Fibroblast of lung (primary cell): ENCODE measurements at regions not wholly inside any gene's neighbourhood (a gene's known extent, or its start where the extent isn't known, plus 50 kb on each side); places are given as distances from the start of the nearest gene placed in this dataset.

Experiments
- DNase-seq, 2 donors: peaks; one replicate each; pipeline versions ENCODE4 v3.0.0 to v3.0.0-alpha.2; 2010; ENCODE audit warnings: low read depth in 2 of 2
- H2AFZ ChIP-seq: 2 replicates; pipeline ENCODE4 v1.5.1; 2012; ENCODE audit warnings: low read length, control low read depth, inconsistent platforms
- H3K27ac ChIP-seq: 2 replicates; pipeline ENCODE4 v1.5.1; 2011; ENCODE audit warnings: low read length, control low read depth; ENCODE audit not compliant: insufficient read depth
- H3K27me3 ChIP-seq: 2 replicates; pipeline ENCODE4 v1.5.1; 2011; ENCODE audit warnings: mild to moderate bottlenecking, low read length; ENCODE audit not compliant: control insufficient read depth, insufficient read depth
- H3K36me3 ChIP-seq: 2 replicates; pipeline ENCODE4 v1.5.1; 2011; ENCODE audit warnings: low read length; ENCODE audit not compliant: control insufficient read depth, insufficient read depth
- H3K4me1 ChIP-seq: 2 replicates; pipeline ENCODE4 v1.5.1; 2011; ENCODE audit warnings: low read length; ENCODE audit not compliant: control insufficient read depth, insufficient read depth; ENCODE audit errors: extremely low read depth
- H3K4me2 ChIP-seq: 2 replicates; pipeline ENCODE4 v1.5.1; 2011; ENCODE audit warnings: low read length, control low read depth; ENCODE audit not compliant: insufficient read depth; ENCODE audit errors: extremely low read depth
- H3K4me3 ChIP-seq, 4 experiments: fragments of 200-600 bp in 1 of 4; sonication (generic) in 1 of 4; replicated peaks in 1 of 4; 2 replicates each; pipeline ENCODE4 v1.5.1; 2011 to 2016; ENCODE audit warnings: low read length in 4 of 4, low read depth in 3 of 4, mild to moderate bottlenecking in 3 of 4, control low read depth in 2 of 4, inconsistent platforms in 1 of 4, mixed read lengths in 1 of 4; ENCODE audit not compliant: insufficient read depth in 1 of 4; ENCODE audit errors: control extremely low read depth in 1 of 4
- H3K79me2 ChIP-seq: 2 replicates; pipeline ENCODE4 v1.5.1; 2012; ENCODE audit warnings: mild to moderate bottlenecking, low read length, inconsistent platforms; ENCODE audit not compliant: control insufficient read depth, insufficient read depth
- H3K9ac ChIP-seq: 2 replicates; pipeline ENCODE4 v1.5.1; 2011; ENCODE audit warnings: mild to moderate bottlenecking, low read length, control low read depth; ENCODE audit not compliant: insufficient read depth
- H3K9me3 ChIP-seq: 2 replicates; pipeline ENCODE4 v1.5.1; 2012; ENCODE audit warnings: low read depth, low read length; ENCODE audit not compliant: control insufficient read depth, insufficient read depth
- H4K20me1 ChIP-seq: 2 replicates; pipeline ENCODE4 v1.5.1; 2011; ENCODE audit warnings: low read length; ENCODE audit not compliant: control insufficient read depth, insufficient read depth; ENCODE audit errors: extremely low read depth
- EZH2 ChIP-seq: IDR thresholded peaks from 2 replicates; pipeline ENCODE4 v1.5.1; 2012; ENCODE audit warnings: low read length, control low read depth, mild to moderate bottlenecking; ENCODE audit errors: missing control alignments
- TF ChIP-seq, protein P1 (sequence below), 2 donors: IDR thresholded peaks in 1 of 2; conservative IDR thresholded peaks in 1 of 2; 1 replicate in 1 of 2; 2 replicates in 1 of 2; pipeline ENCODE4 v1.5.1; 2011 to 2012; ENCODE audit warnings: low read length in 2 of 2, control low read depth in 1 of 2, inconsistent platforms in 1 of 2, low read depth in 1 of 2, mild to moderate bottlenecking in 1 of 2

DNA sequence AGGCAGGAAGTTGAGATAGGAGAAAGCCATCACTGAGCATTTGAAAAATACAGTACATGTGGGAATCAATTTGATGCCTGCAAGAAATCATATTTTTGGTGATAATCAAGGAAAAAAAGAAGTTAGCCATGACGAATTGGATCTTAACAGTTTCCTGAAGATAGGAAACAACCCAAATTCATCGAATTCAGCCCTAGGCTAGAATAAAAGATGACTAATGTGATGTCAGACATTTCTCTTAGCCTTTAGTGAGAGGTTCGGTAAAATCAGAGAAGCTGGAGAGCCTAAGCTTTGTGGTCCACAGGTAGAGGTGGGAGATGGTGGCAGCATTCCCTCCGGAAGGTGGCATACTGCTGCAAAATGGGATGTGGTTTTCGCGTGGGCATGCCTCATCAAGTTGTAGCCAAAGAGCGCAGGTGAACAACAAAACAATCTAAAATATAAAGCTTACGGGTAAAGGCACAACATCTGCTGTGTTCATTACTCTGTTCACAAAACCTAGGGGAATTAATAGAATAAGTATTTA is 144.1 kb upstream of the ALCAM start:
- Histone ChIP-seq H3K27ac (no peak overlapping the region), H3K4me3 (no peak overlapping the region), H3K4me1 (no peaks in the 10 kb centered on the region), H3K79me2 (no peaks in the 10 kb centered on the region), H3K9me3 (no peaks in the 10 kb centered on the region), H2AFZ (no peak overlapping the region), H3K27me3 (no peaks in the 10 kb centered on the region), H3K9ac (no peak overlapping the region), H4K20me1 (no peaks in the 10 kb centered on the region), H3K36me3 (no peaks in the 10 kb centered on the region), H3K4me2 (no peak overlapping the region)
- TF ChIP-seq, protein P1, sequence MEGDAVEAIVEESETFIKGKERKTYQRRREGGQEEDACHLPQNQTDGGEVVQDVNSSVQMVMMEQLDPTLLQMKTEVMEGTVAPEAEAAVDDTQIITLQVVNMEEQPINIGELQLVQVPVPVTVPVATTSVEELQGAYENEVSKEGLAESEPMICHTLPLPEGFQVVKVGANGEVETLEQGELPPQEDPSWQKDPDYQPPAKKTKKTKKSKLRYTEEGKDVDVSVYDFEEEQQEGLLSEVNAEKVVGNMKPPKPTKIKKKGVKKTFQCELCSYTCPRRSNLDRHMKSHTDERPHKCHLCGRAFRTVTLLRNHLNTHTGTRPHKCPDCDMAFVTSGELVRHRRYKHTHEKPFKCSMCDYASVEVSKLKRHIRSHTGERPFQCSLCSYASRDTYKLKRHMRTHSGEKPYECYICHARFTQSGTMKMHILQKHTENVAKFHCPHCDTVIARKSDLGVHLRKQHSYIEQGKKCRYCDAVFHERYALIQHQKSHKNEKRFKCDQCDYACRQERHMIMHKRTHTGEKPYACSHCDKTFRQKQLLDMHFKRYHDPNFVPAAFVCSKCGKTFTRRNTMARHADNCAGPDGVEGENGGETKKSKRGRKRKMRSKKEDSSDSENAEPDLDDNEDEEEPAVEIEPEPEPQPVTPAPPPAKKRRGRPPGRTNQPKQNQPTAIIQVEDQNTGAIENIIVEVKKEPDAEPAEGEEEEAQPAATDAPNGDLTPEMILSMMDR (conservative IDR thresholded peaks at IDR 0.05 in 1 of 2, IDR thresholded peaks at IDR 0.05 in 1 of 2; ENCODE audit: low read depth in 1 of 2, low read length in 2 of 2), result no peak
- no peak for TF ChIP-seq EZH2
- DNase-seq, result no peak

DNA sequence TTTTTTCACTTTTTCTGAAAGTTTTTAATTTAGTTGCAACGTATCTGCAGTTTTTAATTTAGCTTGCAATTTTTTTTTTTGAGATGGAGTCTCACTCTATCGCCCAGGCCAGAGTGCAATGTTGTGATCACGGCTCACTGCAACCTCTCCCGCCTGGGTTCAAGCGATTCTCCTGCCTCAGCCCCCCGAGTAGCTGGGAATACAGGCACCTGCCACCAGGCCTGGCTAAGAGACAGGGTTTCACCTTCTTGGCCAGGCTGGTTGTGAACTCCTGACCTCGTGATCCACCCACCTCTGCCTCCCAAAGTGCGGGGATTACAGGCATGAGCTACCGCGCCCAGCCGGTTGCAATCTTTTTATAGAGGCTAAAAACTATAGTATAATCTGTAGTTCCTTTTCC is 142.9 kb upstream of the ALCAM start:
- H3K4me3 ChIP-seq, result no peak overlapping the region
- TF ChIP-seq, protein P1 (conservative IDR thresholded peaks at IDR 0.05 in 1 of 2, IDR thresholded peaks at IDR 0.05 in 1 of 2; ENCODE audit: low read depth in 1 of 2, low read length in 2 of 2), result no peak
- TF ChIP-seq EZH2, result no peak

DNA sequence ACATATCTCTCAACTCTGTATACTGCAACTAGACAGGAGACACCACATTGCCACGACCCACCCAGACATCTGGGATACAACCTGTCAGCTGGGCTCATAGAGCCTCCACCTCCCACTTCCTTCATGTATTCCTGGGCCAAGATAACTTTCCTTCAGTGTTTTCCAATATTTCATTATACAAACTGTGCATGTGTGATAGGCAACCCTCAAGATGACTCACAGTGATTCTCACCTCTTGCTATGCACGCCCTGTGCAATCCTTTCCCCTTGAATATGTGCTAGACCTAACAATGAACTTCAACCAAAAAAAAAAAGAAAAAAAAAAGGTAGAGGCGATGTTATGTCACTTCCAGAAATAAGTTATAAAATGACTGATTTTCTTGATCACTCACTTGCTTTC is 138.0 kb upstream of the ALCAM start:
- Histone ChIP-seq H3K79me2 (no peaks in the 10 kb centered on the region), H4K20me1 (no peaks in the 10 kb centered on the region), H3K4me3 (no peak overlapping the region), H3K9ac (no peak overlapping the region), H2AFZ (no peak overlapping the region), H3K27ac (no peak overlapping the region), H3K36me3 (no peaks in the 10 kb centered on the region), H3K4me2 (no peak overlapping the region), H3K9me3 (no peaks in the 10 kb centered on the region), H3K27me3 (no peaks in the 10 kb centered on the region), H3K4me1 (no peaks in the 10 kb centered on the region)
- peak in 1 of 2 donors; percentile 12 for DNase-seq
- TF ChIP-seq EZH2, result no peak
- TF ChIP-seq, protein P1 (conservative IDR thresholded peaks at IDR 0.05 in 1 of 2, IDR thresholded peaks at IDR 0.05 in 1 of 2; ENCODE audit: low read depth in 1 of 2, low read length in 2 of 2), result no peak

More for the DNA sequence above, 142.9 kb upstream of the ALCAM start:
- Histone ChIP-seq H3K36me3 (no peaks in the 10 kb centered on the region), H3K4me2 (no peak overlapping the region), H4K20me1 (no peaks in the 10 kb centered on the region), H3K27me3 (no peaks in the 10 kb centered on the region), H3K4me1 (no peaks in the 10 kb centered on the region), H3K9me3 (no peaks in the 10 kb centered on the region), H3K27ac (no peak overlapping the region), H3K79me2 (no peaks in the 10 kb centered on the region), H3K9ac (no peak overlapping the region), H2AFZ (no peak overlapping the region)
- no peak for DNase-seq
